ENCODE measurements at regions not wholly inside any gene's neighbourhood (a gene's known extent, or its start where the extent isn't known, plus 50 kb on each side); places are given as distances from the start of the nearest gene placed in this dataset.

GRCh38 chr5:106877881-106878280, 792.9 kb downstream of the EFNA5 start:
- no peaks in the 10 kb centered on the region for H3K36me3 ChIP-seq
- ATAC-seq (no peak), DNase-seq (no peak)
- H3K9me3 ChIP-seq: no peaks in the 10 kb centered on the region
- H3K4me3 ChIP-seq: no peak overlapping the region
- intact Hi-C loops (cut with DNase I; ENCODE audit: low total_unique reads) (no loop called here), in situ Hi-C loops (cut with MboI; ENCODE audit: low sequenced_read_pairs in 4 of 4) (no loop called here)
- no peaks in the 10 kb centered on the region for H3K4me1 ChIP-seq
- TF ChIP-seq CTCF (IDR thresholded peaks at IDR 0.05 in 4 of 5, conservative IDR thresholded peaks at IDR 0.05 in 1 of 5) (peak in 1 of 5 experiments; percentile 6), POLR2A (IDR thresholded peaks at IDR 0.05) (no peak)
- H3K27ac ChIP-seq: no peak overlapping the region
- H3K27me3 ChIP-seq: no peaks in the 10 kb centered on the region

GRCh38 chr5:106876665-106877194, 794.0 kb downstream of the EFNA5 start:
- H3K27me3 ChIP-seq: no peaks in the 10 kb centered on the region
- intact Hi-C loops (cut with DNase I; ENCODE audit: low total_unique reads) (no loop called here), in situ Hi-C loops (cut with MboI; ENCODE audit: low sequenced_read_pairs in 4 of 4) (no loop called here)
- no peak for ATAC-seq
- no peak overlapping the region for H3K27ac ChIP-seq
- no peaks in the 10 kb centered on the region for H3K36me3 ChIP-seq
- H3K4me3 ChIP-seq: no peak overlapping the region
- H3K9me3 ChIP-seq: no peaks in the 10 kb centered on the region
- no peaks in the 10 kb centered on the region for H3K4me1 ChIP-seq
- no peak for DNase-seq
- no peak for TF ChIP-seq POLR2A (IDR thresholded peaks at IDR 0.05)
- no peak for TF ChIP-seq CTCF (IDR thresholded peaks at IDR 0.05 in 4 of 5, conservative IDR thresholded peaks at IDR 0.05 in 1 of 5)

GRCh38 chr5:106876298-106876622, 794.5 kb downstream of the EFNA5 start:
- in situ Hi-C loops (cut with MboI; ENCODE audit: low sequenced_read_pairs in 4 of 4) (no loop called here), intact Hi-C loops (cut with DNase I; ENCODE audit: low total_unique reads) (no loop called here)
- Histone ChIP-seq H3K27me3 (no peaks in the 10 kb centered on the region), H3K9me3 (no peaks in the 10 kb centered on the region), H3K27ac (no peak overlapping the region), H3K4me1 (no peaks in the 10 kb centered on the region), H3K36me3 (no peaks in the 10 kb centered on the region), H3K4me3 (no peak overlapping the region)
- TF ChIP-seq CTCF (IDR thresholded peaks at IDR 0.05 in 4 of 5, conservative IDR thresholded peaks at IDR 0.05 in 1 of 5): no peak
- TF ChIP-seq POLR2A (IDR thresholded peaks at IDR 0.05): no peak
- no peak for DNase-seq
- ATAC-seq: no peak

GRCh38 chr5:106875591-106876297, 795.0 kb downstream of the EFNA5 start:
- H3K27ac ChIP-seq: no peak overlapping the region
- no peaks in the 10 kb centered on the region for H3K36me3 ChIP-seq
- H3K4me1 ChIP-seq: no peaks in the 10 kb centered on the region
- DNase-seq: no peak
- ATAC-seq: no peak
- in situ Hi-C loops (cut with MboI; ENCODE audit: low sequenced_read_pairs in 4 of 4) (no loop called here), intact Hi-C loops (cut with DNase I; ENCODE audit: low total_unique reads) (no loop called here)
- H3K9me3 ChIP-seq: no peaks in the 10 kb centered on the region
- H3K4me3 ChIP-seq: no peak overlapping the region
- H3K27me3 ChIP-seq: no peaks in the 10 kb centered on the region
- no peak for TF ChIP-seq POLR2A (IDR thresholded peaks at IDR 0.05)
- TF ChIP-seq CTCF (IDR thresholded peaks at IDR 0.05 in 4 of 5, conservative IDR thresholded peaks at IDR 0.05 in 1 of 5): peak in 2 of 5 experiments; percentile 10 to 35

GRCh38 chr5:106874974-106875373, 795.8 kb downstream of the EFNA5 start:
- Histone ChIP-seq H3K36me3 (no peaks in the 10 kb centered on the region), H3K27me3 (no peaks in the 10 kb centered on the region), H3K4me3 (no peak overlapping the region), H3K9me3 (no peaks in the 10 kb centered on the region), H3K4me1 (no peaks in the 10 kb centered on the region), H3K27ac (no peak overlapping the region)
- DNase-seq: no peak
- no peak for ATAC-seq
- in situ Hi-C loops (cut with MboI; ENCODE audit: low sequenced_read_pairs in 4 of 4) (no loop called here), intact Hi-C loops (cut with DNase I; ENCODE audit: low total_unique reads) (no loop called here)
- no peak for TF ChIP-seq POLR2A (IDR thresholded peaks at IDR 0.05)
- no peak for TF ChIP-seq CTCF (IDR thresholded peaks at IDR 0.05 in 4 of 5, conservative IDR thresholded peaks at IDR 0.05 in 1 of 5)
